H1 (cell line): ENCODE measurements at regions not wholly inside any gene's neighbourhood (a gene's known extent, or its start where the extent isn't known, plus 50 kb on each side); places are given as distances from the start of the nearest gene placed in this dataset.

ENCODE experiments used
- CTCF ChIP-seq, 3 experiments: IDR thresholded peaks; 1 replicate in 2 of 3; 2 replicates in 1 of 3; pipeline versions ENCODE4 v1.5.1 to v1.6.1; 2011; ENCODE audit warnings: low read length in 3 of 3, mild to moderate bottlenecking in 3 of 3, inconsistent platforms in 2 of 3, low read depth in 1 of 3, moderate library complexity in 1 of 3; ENCODE audit not compliant: insufficient read depth in 1 of 3; ENCODE audit errors: control extremely low read depth in 1 of 3
- EZH2 ChIP-seq: fragments of 200-600 bp; sonication (generic); IDR thresholded peaks from 2 replicates; pipeline ENCODE4 v1.7.1; 2012; ENCODE audit warnings: low read depth, mild to moderate bottlenecking, moderate library complexity, low read length, inconsistent platforms; ENCODE audit not compliant: severe bottlenecking
- RAD21 ChIP-seq, 2 experiments: IDR thresholded peaks in 1 of 2; conservative IDR thresholded peaks in 1 of 2; 2 replicates each; pipeline ENCODE4 v1.6.1; 2011; ENCODE audit warnings: low read depth in 2 of 2, low read length in 2 of 2, improper control_type of control experiment in 1 of 2, inconsistent platforms in 1 of 2, mild to moderate bottlenecking in 1 of 2, moderate library complexity in 1 of 2
- ZNF274 ChIP-seq: IDR thresholded peaks from 2 replicates; pipeline ENCODE4 v1.7.0; 2012; ENCODE audit warnings: low read length, borderline replicate concordance; ENCODE audit errors: extremely low read depth

- TF ChIP-seq CTCF (IDR thresholded peaks at IDR 0.05; ENCODE audit: control extremely low read depth in 1 of 3, insufficient read depth in 1 of 3, low read depth in 1 of 3, low read length in 3 of 3) (no peak), RAD21 (IDR thresholded peaks at IDR 0.05 in 1 of 2, conservative IDR thresholded peaks at IDR 0.05 in 1 of 2; ENCODE audit: low read depth in 2 of 2, low read length in 2 of 2) (no peak), ZNF274 (no peak), EZH2 (no peak)
These were observed 462.2 kb upstream of the CFAP20DC start for GRCh38 chr3:59512066-59512465.
